ENCODE measurements at regions not wholly inside any gene's neighbourhood (a gene's known extent, or its start where the extent isn't known, plus 50 kb on each side); places are given as distances from the start of the nearest gene placed in this dataset.

DNA sequence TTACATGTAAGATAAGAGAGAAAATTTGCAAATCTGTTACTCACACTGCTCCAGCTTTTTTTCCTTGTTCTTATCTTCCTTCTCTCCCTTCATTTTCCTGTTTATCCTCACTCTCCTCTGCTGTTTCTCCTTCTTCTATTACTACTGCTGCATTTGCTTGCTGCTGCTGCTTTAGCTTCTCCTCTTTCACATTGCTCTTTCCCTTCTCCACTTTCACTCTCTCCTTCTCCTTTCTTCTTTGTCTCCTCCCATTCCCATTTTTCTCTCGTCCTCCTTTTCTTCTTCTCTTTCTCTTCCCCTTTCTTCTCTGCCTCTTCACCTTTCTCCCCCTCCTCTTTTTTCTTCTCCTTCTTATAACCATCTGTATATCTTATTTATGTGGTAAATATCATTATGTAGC lies 288.6 kb downstream of the CDH9 start:
- H3K14ac ChIP-seq (replicated peaks; ENCODE audit: low read depth, low read length): no peak overlapping the region
- H4K8ac ChIP-seq (ENCODE audit: low read depth in 2 of 2, low read length in 2 of 2): no peak overlapping the region
- no peak overlapping the region for H2BK5ac ChIP-seq (ENCODE audit: low read depth, low read length, poor library complexity, severe bottlenecking)
- H2BK120ac ChIP-seq (ENCODE audit: low read depth, low read length): no peak overlapping the region
- H4K5ac ChIP-seq (ENCODE audit: low read depth, low read length): no peak overlapping the region
- no peak overlapping the region for H3K23ac ChIP-seq (ENCODE audit: low read depth, low read length)
- no peak overlapping the region for H2AK9ac ChIP-seq (replicated peaks; ENCODE audit: low read depth, low read length, poor library complexity)
- H2AFZ ChIP-seq (replicated peaks; ENCODE audit: low read length, poor library complexity): no peak overlapping the region
- H3K56ac ChIP-seq (ENCODE audit: extremely low read depth, insufficient read depth, low read length): no peak overlapping the region
- no peak overlapping the region for H3K4me3 ChIP-seq (ENCODE audit: insufficient read depth, low read depth, low read length)
- H3K27me3 ChIP-seq (ENCODE audit: control insufficient read depth, insufficient read depth, low read length): no peaks in the 10 kb centered on the region
- no peak overlapping the region for H2BK20ac ChIP-seq (ENCODE audit: low read depth, low read length)
- in situ Hi-C loops (cut with MboI; ENCODE audit: low sequenced_read_pairs) (no loop called here), dilution Hi-C loops (cut with HindIII; ENCODE audit: low sequenced_read_pairs, unreplicated experiment) (no loop called here), intact Hi-C loops (cut with micrococcal nuclease) (no loop called here)
- H3K4ac ChIP-seq (ENCODE audit: low read depth, low read length): no peak overlapping the region
- no peaks in the 10 kb centered on the region for H3K36me3 ChIP-seq (ENCODE audit: control insufficient read depth, insufficient read depth, low read length)
- H3K18ac ChIP-seq (ENCODE audit: low read depth, low read length): no peak overlapping the region
- no peak overlapping the region for H3K27ac ChIP-seq (ENCODE audit: insufficient read depth, low read length)
- H3K4me2 ChIP-seq (ENCODE audit: low read depth, low read length): no peak overlapping the region
- ChIA-PET POLR2A (ENCODE audit: unreplicated experiment) (no interaction called here), CTCF (no interaction called here)
- no peak overlapping the region for H3K9ac ChIP-seq (ENCODE audit: low read depth, low read length)
- BruUV-seq (replicated peaks): no TSS peak
- no peak overlapping the region for H4K91ac ChIP-seq (ENCODE audit: insufficient read depth, low read depth, low read length)
- H3K9me1 ChIP-seq (ENCODE audit: insufficient read depth, low read length): no peaks in the 10 kb centered on the region
- ATAC-seq (ENCODE audit: low read depth): no peak
- no peaks in the 10 kb centered on the region for H4K20me1 ChIP-seq (ENCODE audit: insufficient read depth, low read length)
- no peaks in the 10 kb centered on the region for H3K9me3 ChIP-seq (ENCODE audit: control insufficient read depth, insufficient read depth, low read length)
- DNase-seq: no peak
- no peaks in the 10 kb centered on the region for H3K4me1 ChIP-seq (ENCODE audit: control insufficient read depth, insufficient read depth, low read length)
- WGBS, 2 experiments (ENCODE audit: extremely low coverage in 2 of 2, insufficient read length in 1 of 2): no CpG with 5 or more reads among the region's 1 CpG
- no peak overlapping the region for H2BK15ac ChIP-seq (ENCODE audit: low read depth, low read length)
- no peaks in the 10 kb centered on the region for H3K79me1 ChIP-seq (ENCODE audit: low read depth in 1 of 2, low read length in 2 of 2)
- TF ChIP-seq RCOR1 (IDR thresholded peaks at IDR 0.05; ENCODE audit: insufficient replicate concordance, low read length) (no peak), USF2 (IDR thresholded peaks at IDR 0.05; ENCODE audit: low read depth, low read length) (no peak), MAFK (IDR thresholded peaks at IDR 0.05; ENCODE audit: low read depth, low read length) (no peak), FOS (IDR thresholded peaks at IDR 0.05; ENCODE audit: low read depth, low read length) (no peak), CHD1 (IDR thresholded peaks at IDR 0.05; ENCODE audit: low read depth, low read length) (no peak), MAZ (IDR thresholded peaks at IDR 0.05; ENCODE audit: borderline replicate concordance, low read depth, low read length) (no peak), MXI1 (IDR thresholded peaks at IDR 0.05; ENCODE audit: borderline replicate concordance, low read depth, low read length) (no peak), ELK1 (IDR thresholded peaks at IDR 0.05; ENCODE audit: borderline replicate concordance, low read depth, low read length) (no peak), CTCF (conservative IDR thresholded peaks at IDR 0.05; ENCODE audit: low read depth, low read length) (no peak), SMC3 (IDR thresholded peaks at IDR 0.05; ENCODE audit: low read depth, low read length) (no peak), CEBPB (IDR thresholded peaks at IDR 0.05; ENCODE audit: low read depth, low read length) (no peak), BHLHE40 (IDR thresholded peaks at IDR 0.05; ENCODE audit: low read depth, low read length) (no peak), RAD21 (IDR thresholded peaks at IDR 0.05; ENCODE audit: low read length) (no peak), RFX5 (IDR thresholded peaks at IDR 0.05; ENCODE audit: low read depth, low read length) (no peak), POLR2A (IDR thresholded peaks at IDR 0.05; ENCODE audit: low read depth, low read length) (no peak), NFE2L2 (IDR thresholded peaks at IDR 0.05; ENCODE audit: low read depth, low read length) (no peak)
- no peak overlapping the region for H2AK5ac ChIP-seq (ENCODE audit: low read depth, low read length)

Measured in IMR-90 (cell line).